ENCODE measurements at regions not wholly inside any gene's neighbourhood (a gene's known extent, or its start where the extent isn't known, plus 50 kb on each side); places are given as distances from the start of the nearest gene placed in this dataset.

DNA sequence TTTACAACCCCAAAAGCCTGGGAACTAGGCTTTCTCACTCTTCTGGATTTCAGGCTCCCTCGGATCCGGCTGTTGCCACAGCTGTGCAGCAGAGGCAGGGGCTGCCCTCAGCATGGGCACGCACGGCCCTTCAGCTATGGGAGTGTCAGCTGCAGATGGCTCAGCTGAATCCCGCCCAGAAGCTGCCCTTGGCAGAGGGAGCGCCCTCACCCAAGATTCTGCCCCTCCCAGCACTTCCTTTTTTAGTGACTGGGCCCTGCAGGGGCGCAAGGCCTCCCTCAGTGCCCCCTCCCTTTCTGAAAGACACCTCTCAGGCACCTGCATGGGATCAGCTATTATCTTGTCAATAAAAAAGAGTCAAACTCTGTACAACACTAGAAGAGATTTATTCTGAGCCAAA lies 67.9 kb upstream of the THBS2 start:
- in situ Hi-C loops (cut with HindIII; ENCODE audit: low pct_unique_long_range_greater_than_20kb, low sequenced_read_pairs), result no loop called here
- no peak for DNase-seq (ENCODE audit: low read depth, low spot score)

DNA sequence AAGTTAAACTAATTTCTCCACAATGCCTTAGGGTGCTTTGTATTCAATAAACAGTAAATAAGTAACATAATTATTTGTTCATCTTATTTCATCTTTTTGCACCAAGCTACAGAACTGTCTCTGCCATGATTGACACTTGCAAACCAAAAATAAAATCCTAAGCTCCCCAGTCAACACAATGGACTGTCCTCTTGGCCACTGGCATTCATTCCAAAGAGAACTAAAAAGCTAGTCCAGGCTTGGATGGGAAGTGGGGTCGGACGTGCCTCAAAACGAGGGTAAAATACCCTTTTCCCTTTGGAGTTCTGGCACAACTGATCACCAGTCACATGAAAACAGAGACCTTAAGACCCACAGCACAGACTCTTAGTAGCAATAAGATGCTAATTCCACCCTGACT lies 66.4 kb upstream of the THBS2 start:
- in situ Hi-C loops (cut with HindIII; ENCODE audit: low pct_unique_long_range_greater_than_20kb, low sequenced_read_pairs), result no loop called here
- no peak for DNase-seq (ENCODE audit: low read depth, low spot score)

DNA sequence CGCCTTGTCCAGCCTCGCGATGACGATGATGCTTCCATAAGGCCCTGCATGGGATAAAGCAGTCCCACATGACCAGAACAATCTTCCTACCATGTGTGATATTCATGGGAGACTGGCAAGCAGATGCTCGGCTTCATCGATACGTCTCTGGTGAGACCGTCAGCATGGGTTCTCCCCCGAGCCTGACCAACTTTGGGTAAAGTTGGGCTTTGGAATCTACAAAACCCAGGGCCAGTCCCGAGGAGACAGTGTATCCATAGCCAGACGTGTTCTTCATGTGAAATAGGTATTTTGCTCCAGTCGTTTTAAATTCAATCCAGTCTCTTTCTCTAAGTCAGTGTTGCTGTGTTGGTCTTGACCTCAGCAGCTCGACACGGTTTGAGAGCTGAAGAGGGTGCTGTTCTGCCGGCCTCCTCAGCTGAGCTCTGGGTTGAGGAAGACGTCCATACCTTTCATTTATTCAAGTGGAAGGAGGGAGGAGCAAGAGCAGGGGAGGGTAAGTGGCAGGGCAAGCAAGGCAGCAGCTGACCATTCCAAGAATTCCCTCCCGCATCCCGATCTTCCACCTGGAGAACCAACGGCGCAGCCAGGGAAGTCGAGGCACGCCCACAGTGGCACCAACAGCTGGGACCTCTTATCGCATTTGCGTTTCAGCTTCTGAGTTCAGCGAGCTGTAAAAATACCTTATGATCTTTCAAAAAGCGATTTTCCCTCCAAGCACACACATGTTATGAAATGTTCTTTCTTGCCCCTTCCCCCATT lies 64.0 kb upstream of the THBS2 start:
- no peak for DNase-seq (ENCODE audit: low read depth, low spot score)
- in situ Hi-C loops (cut with HindIII; ENCODE audit: low pct_unique_long_range_greater_than_20kb, low sequenced_read_pairs), result no loop called here

DNA sequence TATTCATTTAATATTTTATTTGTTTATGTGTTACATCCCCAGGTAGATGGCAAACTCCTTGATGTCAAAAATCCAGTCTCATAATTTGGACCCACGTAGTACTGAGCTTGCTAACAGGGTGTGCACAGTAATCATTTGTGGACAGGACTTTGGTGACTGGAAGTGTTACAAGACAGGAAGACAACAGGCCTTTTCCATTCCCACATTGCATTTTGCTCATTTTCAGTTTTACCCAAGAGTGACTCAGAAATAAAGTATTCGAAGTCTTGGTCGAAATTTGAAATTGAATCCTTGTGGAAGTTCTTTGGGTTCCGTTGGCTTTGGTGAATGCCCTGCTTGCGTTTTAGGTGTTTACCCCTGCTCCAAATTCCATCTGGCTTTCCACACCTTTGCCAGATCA lies 63.0 kb upstream of the THBS2 start:
- DNase-seq (ENCODE audit: low read depth, low spot score), result no peak
- in situ Hi-C loops (cut with HindIII; ENCODE audit: low pct_unique_long_range_greater_than_20kb, low sequenced_read_pairs), result no loop called here

DNA sequence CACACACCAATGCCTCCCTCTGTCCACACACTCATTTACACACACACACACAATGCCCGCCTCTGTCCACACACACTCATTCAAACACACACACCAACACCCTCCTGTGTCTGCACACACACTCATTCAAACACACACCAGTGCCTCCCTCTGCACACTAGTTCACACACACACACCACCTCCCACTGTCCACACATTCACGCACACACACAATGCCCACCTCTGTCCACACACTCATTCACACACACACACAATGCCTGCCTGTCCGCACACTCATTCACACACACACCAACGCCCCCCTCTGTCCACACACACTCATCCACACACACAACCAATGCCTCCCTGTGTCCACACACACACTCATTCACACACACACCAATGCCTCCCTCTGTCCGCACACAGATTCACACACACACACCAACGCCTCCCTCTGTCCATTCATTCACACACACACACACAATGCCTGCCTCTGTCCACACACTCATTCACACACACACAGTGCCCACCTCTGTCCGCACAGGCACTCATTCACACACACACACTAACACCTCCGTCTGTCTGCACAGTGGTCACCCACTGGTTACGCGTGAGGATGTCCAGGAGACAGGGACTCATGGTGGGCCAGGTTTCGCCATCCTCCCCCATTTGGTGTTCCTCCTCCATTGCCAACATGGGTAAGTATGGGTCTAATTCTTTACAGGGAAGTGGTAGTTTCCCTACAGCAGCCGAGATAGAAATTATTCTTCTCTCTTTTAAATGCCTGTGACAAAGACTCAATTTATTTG lies 62.4 kb upstream of the THBS2 start:
- in situ Hi-C loops (cut with HindIII; ENCODE audit: low pct_unique_long_range_greater_than_20kb, low sequenced_read_pairs), result no loop called here
- DNase-seq (ENCODE audit: low read depth, low spot score), result no peak

DNA sequence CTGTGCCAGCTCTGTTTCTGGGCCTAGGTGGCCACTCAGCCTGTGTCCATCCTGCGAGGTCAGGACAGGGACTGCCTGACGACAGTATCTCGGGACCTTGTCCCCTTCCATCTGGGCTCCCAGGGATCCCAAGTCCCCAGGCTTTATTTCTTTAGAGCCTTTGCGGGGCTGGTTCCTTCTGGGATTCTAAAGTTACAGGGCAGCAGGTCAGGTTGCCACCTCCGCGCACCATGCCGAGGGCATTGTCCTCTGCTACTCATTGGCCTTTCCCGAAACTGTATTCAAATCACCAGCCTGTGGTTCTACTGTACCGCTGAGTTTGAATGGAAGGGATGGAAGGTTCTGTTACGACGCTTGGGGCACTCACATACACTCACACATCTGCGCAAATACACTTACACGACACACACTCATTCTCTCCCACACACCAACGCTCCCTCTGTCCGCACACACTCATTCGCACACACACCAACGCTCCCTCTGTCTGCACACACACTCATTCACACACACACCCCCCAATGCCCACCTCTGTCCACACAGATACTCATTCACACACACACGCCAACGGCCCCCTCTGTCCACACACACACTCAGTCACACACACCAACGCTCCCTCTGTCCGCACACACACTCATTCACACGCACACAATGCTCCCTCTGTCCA lies 59.8 kb upstream of the THBS2 start:
- no peak for DNase-seq (ENCODE audit: low read depth, low spot score)
- in situ Hi-C loops (cut with HindIII; ENCODE audit: low pct_unique_long_range_greater_than_20kb, low sequenced_read_pairs), result no loop called here

- DNase-seq (ENCODE audit: low read depth, low spot score), result no peak
- in situ Hi-C loops (cut with HindIII; ENCODE audit: low pct_unique_long_range_greater_than_20kb, low sequenced_read_pairs), result no loop called here
Observed at GRCh38 chr6:169312658-169313346, 59.2 kb upstream of the THBS2 start.

GRCh38 chr6:169310983-169311382 lies 57.3 kb upstream of the THBS2 start:
- in situ Hi-C loops (cut with HindIII; ENCODE audit: low pct_unique_long_range_greater_than_20kb, low sequenced_read_pairs), result no loop called here
- DNase-seq (ENCODE audit: low read depth, low spot score), result no peak

Measured in SK-MEL-5 (cell line).